ENCODE measurements at regions not wholly inside any gene's neighbourhood (a gene's known extent, or its start where the extent isn't known, plus 50 kb on each side); places are given as distances from the start of the nearest gene placed in this dataset.
A peak's percentile ranks its signal among the peaks of the same experiment; 100 is the strongest.

- CTCF ChIA-PET, result interaction anchor here (0.8 kb wide), 1 partner anchor 86 kb away, joined by 3 read pairs; no protein-coding TSS in a partner anchor
- intact Hi-C loops (cut with micrococcal nuclease), result no loop called here
- Mint-ChIP-seq H3K27ac (no peak overlapping the region), H3K4me3 (no peak overlapping the region), H3K36me3 (ENCODE audit: low read depth) (no peaks in the 10 kb centered on the region), H3K4me1 (ENCODE audit: low read depth) (peaks cover 7% of the 10 kb centered on the region), H3K27me3 (ENCODE audit: low read depth) (no peaks in the 10 kb centered on the region), H3K9me3 (no peaks in the 10 kb centered on the region)
- DNase-seq, result no peak
These were observed 162.1 kb upstream of the RASA1 start for GRCh38 chr5:87105577-87105976.

- CTCF ChIA-PET, result no interaction called here
- no peak for DNase-seq
- peaks cover 11% of the 10 kb centered on the region for H3K4me1 Mint-ChIP-seq (ENCODE audit: low read depth)
- no peak overlapping the region for H3K4me3 Mint-ChIP-seq
- intact Hi-C loops (cut with micrococcal nuclease), result no loop called here
- H3K27ac Mint-ChIP-seq, result no peak overlapping the region
- no peaks in the 10 kb centered on the region for H3K27me3 Mint-ChIP-seq (ENCODE audit: low read depth)
- no peaks in the 10 kb centered on the region for H3K9me3 Mint-ChIP-seq
- H3K36me3 Mint-ChIP-seq (ENCODE audit: low read depth), result no peaks in the 10 kb centered on the region
These were observed 157.9 kb upstream of the RASA1 start for GRCh38 chr5:87109746-87110145.

- CTCF ChIA-PET, result interaction anchor here (0.5 kb wide), 1 partner anchor 84 kb away, joined by 3 read pairs; no protein-coding TSS in a partner anchor
- no peak for DNase-seq
These were observed 157.0 kb upstream of the RASA1 start for GRCh38 chr5:87110721-87111120.

GRCh38 chr5:87113861-87114260 lies 153.8 kb upstream of the RASA1 start:
- no peaks in the 10 kb centered on the region for H3K27me3 Mint-ChIP-seq (ENCODE audit: low read depth)
- no peak overlapping the region for H3K27ac Mint-ChIP-seq
- H3K9me3 Mint-ChIP-seq, result no peaks in the 10 kb centered on the region
- peaks cover 23% of the 10 kb centered on the region for H3K4me1 Mint-ChIP-seq (ENCODE audit: low read depth)
- intact Hi-C loops (cut with micrococcal nuclease), result no loop called here
- CTCF ChIA-PET, result no interaction called here
- no peaks in the 10 kb centered on the region for H3K36me3 Mint-ChIP-seq (ENCODE audit: low read depth)
- no peak overlapping the region for H3K4me3 Mint-ChIP-seq
- no peak for DNase-seq

More at GRCh38 chr5:87110721-87111120, 157.0 kb upstream of the RASA1 start:
- intact Hi-C loops (cut with micrococcal nuclease), result no loop called here
- Mint-ChIP-seq H3K27ac (no peak overlapping the region), H3K4me3 (no peak overlapping the region), H3K27me3 (ENCODE audit: low read depth) (no peaks in the 10 kb centered on the region), H3K4me1 (ENCODE audit: low read depth) (peaks cover 13% of the 10 kb centered on the region), H3K36me3 (ENCODE audit: low read depth) (no peaks in the 10 kb centered on the region), H3K9me3 (no peaks in the 10 kb centered on the region)

DNA sequence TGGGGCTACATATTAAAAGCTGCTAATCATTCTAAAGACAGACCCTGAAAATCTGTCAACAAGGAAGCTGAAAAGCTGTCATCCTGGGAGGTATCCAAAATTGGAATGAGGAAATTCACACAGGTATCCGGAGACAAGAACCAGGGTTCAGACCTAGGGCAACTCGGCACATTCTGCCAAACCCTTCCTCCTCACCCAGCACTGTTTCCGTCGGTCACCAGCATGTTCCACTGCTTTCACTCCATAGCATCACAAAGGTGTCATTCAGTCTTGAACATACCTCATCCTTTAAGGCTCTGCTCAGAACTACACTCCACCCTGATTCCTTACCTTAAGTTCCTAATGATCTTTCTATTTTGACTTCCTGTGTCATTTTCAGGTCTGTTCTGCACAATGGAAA lies 153.1 kb upstream of the RASA1 start:
- Mint-ChIP-seq H3K9me3 (no peaks in the 10 kb centered on the region), H3K27me3 (ENCODE audit: low read depth) (no peaks in the 10 kb centered on the region), H3K27ac (no peak overlapping the region), H3K4me1 (ENCODE audit: low read depth) (peaks cover 30% of the 10 kb centered on the region), H3K4me3 (no peak overlapping the region), H3K36me3 (ENCODE audit: low read depth) (no peaks in the 10 kb centered on the region)
- intact Hi-C loops (cut with micrococcal nuclease), result no loop called here
- DNase-seq, result no peak
- CTCF ChIA-PET, result no interaction called here

- Mint-ChIP-seq H3K4me1 (ENCODE audit: low read depth) (peaks cover 43% of the 10 kb centered on the region), H3K27me3 (ENCODE audit: low read depth) (no peaks in the 10 kb centered on the region), H3K4me3 (no peak overlapping the region), H3K27ac (no peak overlapping the region), H3K9me3 (no peaks in the 10 kb centered on the region), H3K36me3 (ENCODE audit: low read depth) (no peaks in the 10 kb centered on the region)
- DNase-seq, result no peak
- intact Hi-C loops (cut with micrococcal nuclease), result no loop called here
- CTCF ChIA-PET, result interaction anchor here (0.5 kb wide), 1 partner anchor 88 kb away, joined by 3 read pairs; no protein-coding TSS in a partner anchor
These were observed 151.8 kb upstream of the RASA1 start for GRCh38 chr5:87115839-87116364.

DNA sequence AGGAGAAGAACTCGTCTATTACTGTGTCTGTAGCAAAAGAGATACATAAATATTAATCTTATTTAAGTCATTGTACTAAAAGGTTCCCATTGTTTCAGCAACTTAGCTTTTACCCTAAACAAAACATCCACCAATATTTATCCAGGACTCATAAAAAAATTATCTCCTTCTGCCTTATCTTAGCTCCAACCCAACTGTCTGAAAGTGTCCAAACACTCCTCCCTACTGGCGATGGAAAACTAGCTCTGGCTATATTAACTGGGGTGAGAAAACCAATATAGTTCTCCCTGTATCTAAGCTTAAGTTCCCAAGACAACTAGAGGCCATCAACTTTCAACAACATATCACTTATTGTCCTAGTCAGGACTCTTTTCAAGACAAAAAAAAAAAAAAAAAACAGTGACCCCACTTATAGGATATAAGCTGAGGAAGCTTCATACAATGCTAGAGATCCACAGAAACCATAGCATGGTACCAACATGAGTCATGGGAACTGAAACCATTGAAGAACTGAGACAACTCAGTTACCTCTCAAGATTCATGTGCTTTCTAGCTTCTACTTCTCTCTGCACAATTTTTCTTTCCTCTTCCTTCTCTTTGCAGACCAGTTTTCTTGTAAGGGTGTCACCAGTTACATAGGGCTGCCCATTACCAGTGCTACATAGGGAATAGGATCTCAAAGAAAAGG lies 150.7 kb upstream of the RASA1 start:
- Mint-ChIP-seq H3K4me3 (no peak overlapping the region), H3K27me3 (ENCODE audit: low read depth) (no peaks in the 10 kb centered on the region), H3K4me1 (ENCODE audit: low read depth) (peaks cover 53% of the 10 kb centered on the region), H3K27ac (no peak overlapping the region), H3K9me3 (no peaks in the 10 kb centered on the region), H3K36me3 (ENCODE audit: low read depth) (no peaks in the 10 kb centered on the region)
- intact Hi-C loops (cut with micrococcal nuclease), result loop anchor here (1.0 kb wide), 1 partner anchor 10 kb away; no protein-coding TSS in a partner anchor
- peak; percentile 17 for DNase-seq
- CTCF ChIA-PET, result interaction anchor here (0.6 to 1.3 kb wide), 5 partner anchors 19 to 294 kb away, joined by 3 to 4 read pairs (median 3); no protein-coding TSS in a partner anchor

DNA sequence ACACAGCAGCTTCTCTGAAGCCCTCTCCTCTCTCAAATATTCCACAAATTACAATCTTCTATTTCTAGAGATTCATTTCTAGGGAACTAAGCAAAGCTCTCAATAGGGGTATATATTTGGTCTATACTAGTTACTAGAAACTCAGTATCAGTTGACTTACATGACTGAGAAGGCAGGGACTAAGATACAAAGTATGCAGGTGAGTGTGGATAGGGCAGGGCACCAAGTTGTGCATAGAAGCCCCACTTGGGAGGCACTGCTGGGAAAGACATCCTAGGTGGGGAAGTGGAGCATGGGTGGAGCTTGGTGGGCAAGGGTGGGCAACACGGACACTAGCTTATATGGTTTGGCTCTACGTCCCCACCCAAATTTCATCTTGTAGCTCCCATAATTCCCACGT lies 148.1 kb upstream of the RASA1 start:
- Mint-ChIP-seq H3K4me3 (no peak overlapping the region), H3K27me3 (ENCODE audit: low read depth) (no peaks in the 10 kb centered on the region), H3K27ac (no peak overlapping the region), H3K36me3 (ENCODE audit: low read depth) (no peaks in the 10 kb centered on the region), H3K4me1 (ENCODE audit: low read depth) (peaks cover 58% of the 10 kb centered on the region), H3K9me3 (no peaks in the 10 kb centered on the region)
- CTCF ChIA-PET, result interaction anchor here (0.9 kb wide), 1 partner anchor 102 kb away, joined by 3 read pairs; no protein-coding TSS in a partner anchor
- intact Hi-C loops (cut with micrococcal nuclease), result no loop called here
- DNase-seq, result no peak

DNA sequence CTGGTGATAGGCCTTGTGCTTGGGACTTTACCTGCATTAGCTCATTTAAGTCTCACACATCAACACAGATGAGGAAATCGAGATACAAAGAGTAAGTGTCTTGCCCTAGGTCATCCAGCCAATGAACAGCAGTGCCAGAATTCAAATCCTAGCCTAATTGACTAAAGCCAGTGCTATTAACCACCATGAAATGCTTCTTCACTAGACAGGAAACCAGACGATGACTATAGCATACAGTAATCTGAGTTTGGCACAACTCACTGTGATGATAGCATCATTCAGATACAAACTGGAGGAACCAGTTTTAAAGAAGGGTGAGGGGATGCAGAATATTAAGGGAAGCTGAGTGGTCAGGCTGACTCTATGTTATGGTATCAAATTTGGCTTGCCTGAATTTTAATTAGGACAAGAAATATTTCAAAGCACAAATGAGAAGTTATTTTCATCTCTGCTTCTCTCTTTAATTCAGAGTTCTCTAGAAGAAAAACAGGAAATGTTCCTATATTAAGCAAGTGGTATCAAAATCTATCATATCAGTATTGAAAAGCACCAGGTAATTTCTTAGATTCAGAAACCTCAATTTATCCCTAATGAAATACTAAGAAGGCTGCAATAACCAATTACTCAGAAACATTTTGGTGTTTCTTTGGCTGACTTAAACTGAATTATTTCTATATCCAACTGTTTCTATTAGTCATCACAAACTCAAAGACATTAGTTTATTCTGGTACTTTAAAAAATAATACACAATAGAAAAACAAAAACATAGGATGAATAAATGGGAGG lies 147.0 kb upstream of the RASA1 start:
- Mint-ChIP-seq H3K4me3 (no peak overlapping the region), H3K27me3 (ENCODE audit: low read depth) (no peaks in the 10 kb centered on the region), H3K27ac (peak overlapping the region; percentile 55), H3K4me1 (ENCODE audit: low read depth) (peaks cover 56% of the 10 kb centered on the region), H3K9me3 (no peaks in the 10 kb centered on the region), H3K36me3 (ENCODE audit: low read depth) (no peaks in the 10 kb centered on the region)
- DNase-seq, result peak; percentile 44
- CTCF ChIA-PET, result interaction anchor here (0.6 to 0.9 kb wide), 2 partner anchors 42 to 101 kb away, joined by 3 read pairs; no protein-coding TSS in a partner anchor
- intact Hi-C loops (cut with micrococcal nuclease), result loop anchor here (1.0 to 10.0 kb wide), 12 partner anchors 17 to 1724 kb away; partner anchors contain the start of genes CCNH, COX7C and RASA1

GRCh38 chr5:87121304-87122150 lies 146.2 kb upstream of the RASA1 start:
- intact Hi-C loops (cut with micrococcal nuclease), result loop anchor here (1.0 to 10.0 kb wide), 11 partner anchors 18 to 1723 kb away; partner anchors contain the start of genes CCNH, COX7C and RASA1
- H3K9me3 Mint-ChIP-seq, result no peaks in the 10 kb centered on the region
- peak overlapping the region; percentile 4 for H3K27ac Mint-ChIP-seq
- H3K27me3 Mint-ChIP-seq (ENCODE audit: low read depth), result no peaks in the 10 kb centered on the region
- CTCF ChIA-PET, result interaction anchor here (0.6 kb wide), 1 partner anchor 42 kb away, joined by 3 read pairs; no protein-coding TSS in a partner anchor
- H3K4me3 Mint-ChIP-seq, result no peak overlapping the region
- peaks cover 56% of the 10 kb centered on the region for H3K4me1 Mint-ChIP-seq (ENCODE audit: low read depth)
- DNase-seq, result peak; percentile 58
- H3K36me3 Mint-ChIP-seq (ENCODE audit: low read depth), result no peaks in the 10 kb centered on the region

- Mint-ChIP-seq H3K9me3 (no peaks in the 10 kb centered on the region), H3K27ac (peak overlapping the region; percentile 4), H3K27me3 (ENCODE audit: low read depth) (no peaks in the 10 kb centered on the region), H3K36me3 (ENCODE audit: low read depth) (no peaks in the 10 kb centered on the region), H3K4me1 (ENCODE audit: low read depth) (peaks cover 56% of the 10 kb centered on the region), H3K4me3 (no peak overlapping the region)
- DNase-seq, result no peak
- intact Hi-C loops (cut with micrococcal nuclease), result loop anchor here (10.0 kb wide), 1 partner anchor 208 kb away; no protein-coding TSS in a partner anchor
- CTCF ChIA-PET, result no interaction called here
These were observed 145.3 kb upstream of the RASA1 start for GRCh38 chr5:87122151-87122977.
